Kidney epithelial cell (primary cell): ENCODE measurements at regions not wholly inside any gene's neighbourhood (a gene's known extent, or its start where the extent isn't known, plus 50 kb on each side); places are given as distances from the start of the nearest gene placed in this dataset.

Experiments
- DNase-seq: peaks from one replicate; pipeline ENCODE4 v3.0.0-alpha.2; 2010; ENCODE audit warnings: low read depth
- H3K27me3 ChIP-seq: 2 replicates; pipeline ENCODE4 v1.6.0; 2011; ENCODE audit warnings: low read length; ENCODE audit not compliant: control insufficient read depth, insufficient read depth
- H3K36me3 ChIP-seq: 2 replicates; pipeline ENCODE4 v1.5.1; 2011; ENCODE audit warnings: low read length; ENCODE audit not compliant: control insufficient read depth, insufficient read depth
- H3K4me3 ChIP-seq: 2 replicates; pipeline ENCODE4 v1.5.1; 2011; ENCODE audit warnings: low read depth, mild to moderate bottlenecking, control low read depth, low read length
- TF ChIP-seq, protein P1 (sequence below): IDR thresholded peaks from 2 replicates; pipeline ENCODE4 v1.5.1; 2011; ENCODE audit warnings: mild to moderate bottlenecking, moderate library complexity, low read length, control low read depth, inconsistent platforms; ENCODE audit not compliant: insufficient read depth, poor library complexity, severe bottlenecking

DNA sequence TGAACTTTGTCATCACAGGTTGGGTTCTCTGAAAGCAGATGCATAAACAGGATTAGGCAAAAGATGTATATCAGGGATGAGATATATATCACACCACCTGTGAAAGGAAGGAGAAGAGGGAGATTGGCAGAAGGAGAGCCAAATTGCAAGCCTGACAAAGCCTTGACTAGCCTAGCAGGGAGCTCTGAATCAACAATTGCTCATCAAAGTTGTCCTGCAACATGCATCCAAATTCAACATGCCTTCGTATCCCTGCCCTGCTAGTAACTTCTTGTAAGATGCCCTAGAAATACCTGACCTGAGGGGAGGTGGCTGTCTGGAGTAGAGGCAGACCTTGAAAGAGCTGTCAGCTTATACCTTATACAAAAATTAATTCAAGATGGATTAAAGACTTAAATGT, 207.1 kb upstream of the HTR1E start:
- TF ChIP-seq, protein P1, sequence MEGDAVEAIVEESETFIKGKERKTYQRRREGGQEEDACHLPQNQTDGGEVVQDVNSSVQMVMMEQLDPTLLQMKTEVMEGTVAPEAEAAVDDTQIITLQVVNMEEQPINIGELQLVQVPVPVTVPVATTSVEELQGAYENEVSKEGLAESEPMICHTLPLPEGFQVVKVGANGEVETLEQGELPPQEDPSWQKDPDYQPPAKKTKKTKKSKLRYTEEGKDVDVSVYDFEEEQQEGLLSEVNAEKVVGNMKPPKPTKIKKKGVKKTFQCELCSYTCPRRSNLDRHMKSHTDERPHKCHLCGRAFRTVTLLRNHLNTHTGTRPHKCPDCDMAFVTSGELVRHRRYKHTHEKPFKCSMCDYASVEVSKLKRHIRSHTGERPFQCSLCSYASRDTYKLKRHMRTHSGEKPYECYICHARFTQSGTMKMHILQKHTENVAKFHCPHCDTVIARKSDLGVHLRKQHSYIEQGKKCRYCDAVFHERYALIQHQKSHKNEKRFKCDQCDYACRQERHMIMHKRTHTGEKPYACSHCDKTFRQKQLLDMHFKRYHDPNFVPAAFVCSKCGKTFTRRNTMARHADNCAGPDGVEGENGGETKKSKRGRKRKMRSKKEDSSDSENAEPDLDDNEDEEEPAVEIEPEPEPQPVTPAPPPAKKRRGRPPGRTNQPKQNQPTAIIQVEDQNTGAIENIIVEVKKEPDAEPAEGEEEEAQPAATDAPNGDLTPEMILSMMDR = no peak
- DNase-seq = no peak
- no peak overlapping the region for H3K4me3 ChIP-seq
- H3K36me3 ChIP-seq = no peaks in the 10 kb centered on the region
- no peaks in the 10 kb centered on the region for H3K27me3 ChIP-seq

DNA sequence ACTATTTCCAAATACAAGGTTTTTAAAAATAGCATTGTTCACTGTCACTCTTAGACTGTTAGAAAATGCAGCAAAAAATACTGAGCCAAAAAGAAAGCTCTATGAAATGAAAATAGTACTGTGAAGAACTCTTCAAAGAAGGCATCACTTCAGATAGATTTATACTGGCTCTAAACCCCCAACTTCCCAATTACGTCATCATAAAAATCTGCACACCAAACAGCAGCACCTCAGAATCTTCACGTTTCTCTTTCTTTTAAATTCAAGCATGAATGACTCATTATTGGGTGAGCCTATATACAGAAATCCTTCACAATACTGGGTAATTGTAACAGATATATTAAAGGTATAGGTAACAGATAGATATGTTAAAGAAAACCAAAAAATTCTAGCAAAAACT, 208.4 kb upstream of the HTR1E start:
- H3K36me3 ChIP-seq = no peaks in the 10 kb centered on the region
- TF ChIP-seq, protein P1 = no peak
- H3K27me3 ChIP-seq = no peaks in the 10 kb centered on the region
- DNase-seq = no peak
- no peak overlapping the region for H3K4me3 ChIP-seq

DNA sequence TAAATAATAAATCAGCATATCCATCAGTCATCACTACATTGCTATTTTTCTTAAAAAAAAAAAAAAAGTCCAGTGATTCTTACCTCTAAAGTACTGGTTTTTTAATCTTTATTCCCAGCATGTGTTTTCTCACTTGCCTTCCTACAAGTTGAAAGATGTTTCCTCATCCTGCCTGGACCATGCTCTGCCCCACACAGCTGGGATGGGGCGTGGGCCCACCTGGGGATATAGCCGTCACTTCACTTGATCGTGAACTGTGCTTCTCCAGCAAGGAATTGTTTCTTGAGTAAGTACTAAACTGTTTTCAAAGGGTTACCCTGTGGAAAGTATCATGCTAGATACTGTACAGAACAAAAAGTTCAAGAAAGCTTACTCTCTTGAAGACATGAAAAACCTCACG, 212.6 kb upstream of the HTR1E start:
- no peak for DNase-seq

DNA sequence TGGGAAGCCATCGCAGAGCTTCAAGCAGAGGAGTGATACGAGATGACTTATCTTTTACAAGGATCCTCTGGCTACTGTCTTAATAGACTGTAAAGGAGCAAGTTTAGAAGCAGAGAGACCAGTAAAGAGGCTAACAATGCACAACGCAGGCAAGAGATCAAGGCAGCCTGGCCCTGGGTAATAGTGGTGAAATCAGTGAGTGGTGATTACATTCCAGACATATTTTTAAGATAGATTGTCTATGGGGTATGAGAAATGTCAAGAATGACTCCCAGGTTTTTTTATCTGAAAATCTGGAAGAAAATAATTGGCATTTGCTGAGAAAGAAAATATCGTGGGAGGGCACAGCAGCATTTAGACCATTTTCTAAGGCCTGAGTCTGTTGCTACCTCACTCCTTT, 213.6 kb upstream of the HTR1E start:
- TF ChIP-seq, protein P1 = no peak
- Histone ChIP-seq H3K27me3 (no peaks in the 10 kb centered on the region), H3K36me3 (no peaks in the 10 kb centered on the region), H3K4me3 (no peak overlapping the region)
- peak; percentile 5 for DNase-seq

More for the DNA sequence above, 212.6 kb upstream of the HTR1E start:
- TF ChIP-seq, protein P1 = no peak
- Histone ChIP-seq H3K4me3 (no peak overlapping the region), H3K36me3 (no peaks in the 10 kb centered on the region), H3K27me3 (no peaks in the 10 kb centered on the region)

DNA sequence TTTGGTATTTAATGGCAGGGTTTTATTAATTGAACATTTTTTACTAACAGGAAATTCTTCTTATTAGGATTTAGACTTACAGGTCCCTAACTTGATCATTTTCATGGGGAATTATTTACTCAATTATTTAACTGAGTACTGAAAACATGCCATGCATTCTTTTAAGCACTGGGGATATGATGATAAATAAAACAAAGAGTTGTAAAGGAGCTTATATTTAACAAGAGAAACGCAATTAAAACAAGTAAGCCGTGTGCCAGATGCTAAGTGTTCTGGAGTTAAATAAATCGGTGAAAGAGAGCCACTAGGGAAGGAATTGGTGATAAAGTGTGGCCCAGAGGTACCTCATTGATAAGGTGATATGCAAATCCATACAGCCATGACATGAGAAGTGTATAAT, 214.2 kb upstream of the HTR1E start:
- TF ChIP-seq, protein P1 = no peak
- DNase-seq = no peak
- H3K4me3 ChIP-seq = no peak overlapping the region

DNA sequence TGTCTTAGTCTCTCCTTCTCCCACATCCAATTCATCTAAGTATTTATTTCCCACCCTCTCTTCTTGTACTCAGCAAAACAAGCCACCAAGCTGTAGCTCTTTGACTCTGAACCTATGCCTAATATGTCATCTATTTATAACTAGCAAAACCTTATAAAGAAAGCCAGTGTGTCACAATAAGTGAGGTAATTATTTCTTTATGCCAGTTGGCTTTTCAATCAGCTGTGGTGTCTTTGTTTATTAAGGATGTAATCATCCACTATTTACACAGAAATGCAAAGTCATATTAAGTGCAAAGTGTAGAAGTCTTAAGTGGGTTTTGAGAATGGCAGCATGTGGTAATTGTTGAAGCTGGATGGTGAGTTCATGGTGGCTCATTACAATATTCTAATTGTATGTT, 215.2 kb upstream of the HTR1E start:
- Histone ChIP-seq H3K27me3 (no peaks in the 10 kb centered on the region), H3K4me3 (no peak overlapping the region), H3K36me3 (no peaks in the 10 kb centered on the region)
- TF ChIP-seq, protein P1 = no peak
- no peak for DNase-seq

More for the DNA sequence above, 214.2 kb upstream of the HTR1E start:
- H3K36me3 ChIP-seq = no peaks in the 10 kb centered on the region
- H3K27me3 ChIP-seq = no peaks in the 10 kb centered on the region
